Ishikawa (cell line): ENCODE measurements at regions not wholly inside any gene's neighbourhood (a gene's known extent, or its start where the extent isn't known, plus 50 kb on each side); places are given as distances from the start of the nearest gene placed in this dataset.

ENCODE experiments used
- CEBPB ChIP-seq: IDR thresholded peaks from 2 replicates; pipeline ENCODE4 v1.6.1; 2012
- CREB1 ChIP-seq: IDR thresholded peaks from 2 replicates; pipeline ENCODE4 v1.6.1; 2012; ENCODE audit warnings: low read depth
- EGR1 ChIP-seq: IDR thresholded peaks from 2 replicates; pipeline ENCODE4 v1.6.1; 2012
- EP300 ChIP-seq: IDR thresholded peaks from 2 replicates; pipeline ENCODE4 v1.6.1; 2012; ENCODE audit warnings: borderline replicate concordance
- FOXM1 ChIP-seq: IDR thresholded peaks from 2 replicates; pipeline ENCODE4 v1.6.1; 2012; ENCODE audit warnings: low read depth, borderline replicate concordance
- MAX ChIP-seq: IDR thresholded peaks from 2 replicates; pipeline ENCODE4 v1.6.1; 2012
- NFIC ChIP-seq: IDR thresholded peaks from 2 replicates; pipeline ENCODE4 v1.6.1; 2012
- RAD21 ChIP-seq: IDR thresholded peaks from 2 replicates; pipeline ENCODE4 v1.6.1; 2012; ENCODE audit warnings: low read depth
- REST ChIP-seq: IDR thresholded peaks from 2 replicates; pipeline ENCODE4 v1.6.1; 2012; ENCODE audit warnings: low read depth, mild to moderate bottlenecking
- TAF1 ChIP-seq: IDR thresholded peaks from 2 replicates; pipeline ENCODE4 v1.6.1; 2012; ENCODE audit warnings: low read depth, mild to moderate bottlenecking
- TCF12 ChIP-seq: IDR thresholded peaks from 2 replicates; pipeline ENCODE4 v1.6.1; 2012; ENCODE audit warnings: low read depth
- TEAD4 ChIP-seq: IDR thresholded peaks from 2 replicates; pipeline ENCODE4 v1.6.1; 2012
- USF1 ChIP-seq: IDR thresholded peaks from 2 replicates; pipeline ENCODE4 v1.6.1; 2012
- YY1 ChIP-seq: IDR thresholded peaks from 2 replicates; pipeline ENCODE4 v1.6.1; 2012; ENCODE audit warnings: low read depth
- ZBTB7A ChIP-seq: IDR thresholded peaks from 2 replicates; pipeline ENCODE4 v1.6.1; 2012; ENCODE audit warnings: low read depth

GRCh38 chr12:46663318-46663717 lies 162.5 kb downstream of the SLC38A4 start:
- TF ChIP-seq CREB1 (no peak), NFIC (no peak), YY1 (no peak), TAF1 (no peak), FOXM1 (no peak), REST (no peak), TEAD4 (no peak), CEBPB (no peak), EGR1 (no peak), RAD21 (no peak)

GRCh38 chr12:46661110-46661845 lies 164.5 kb downstream of the SLC38A4 start:
- TF ChIP-seq RAD21 (peak; percentile 97), EGR1 (no peak), TEAD4 (0 out of 2 replicates have a peak, but pooled peaks have one; percentile 5)

GRCh38 chr12:46660719-46661109 lies 165.1 kb downstream of the SLC38A4 start:
- TF ChIP-seq FOXM1 (no peak), TEAD4 (no peak), TAF1 (no peak), CREB1 (no peak), YY1 (no peak), EGR1 (no peak), MAX (no peak), CEBPB (no peak), EP300 (no peak), TCF12 (no peak), RAD21 (no peak), REST (no peak), USF1 (no peak), NFIC (no peak), ZBTB7A (no peak)

GRCh38 chr12:46660276-46660675 lies 165.5 kb downstream of the SLC38A4 start:
- no peak for TF ChIP-seq TCF12
- TF ChIP-seq YY1, result no peak
- no peak for TF ChIP-seq TEAD4
- TF ChIP-seq REST, result no peak
- TF ChIP-seq ZBTB7A, result no peak
- no peak for TF ChIP-seq RAD21
- no peak for TF ChIP-seq EP300

- TF ChIP-seq FOXM1 (no peak), NFIC (no peak), MAX (no peak), TEAD4 (no peak), TAF1 (no peak), EP300 (no peak), RAD21 (no peak), CEBPB (no peak), USF1 (no peak), YY1 (no peak), TCF12 (no peak), CREB1 (no peak), ZBTB7A (no peak)
Observed at GRCh38 chr12:46659824-46660223, 166.0 kb downstream of the SLC38A4 start.
